WTC11 (cell line): ENCODE measurements at regions not wholly inside any gene's neighbourhood (a gene's known extent, or its start where the extent isn't known, plus 50 kb on each side); places are given as distances from the start of the nearest gene placed in this dataset.

Experiments
- ATAC-seq: fragments of 200-7000 bp; cut with Tn5 transposase; 2 replicates; pipeline ENCODE4 v1.10.0; 2021; ENCODE audit warnings: mild to moderate bottlenecking, moderate library complexity
- CTCF ChIA-PET: fragments of 300-600 bp; sonication (Branson Sonifier 250); formaldehyde crosslinking; loops from one replicate; lab custom pipeline; 2021; ENCODE audit warnings: antibody characterized with exemption; lab: Charles Lee
- POLR2A ChIA-PET: fragments of 350-600 bp; sonication (Branson Sonifier 250); formaldehyde crosslinking; loops from one replicate; lab custom pipeline; 2021; ENCODE audit warnings: antibody characterized with exemption; lab: Charles Lee
- DNase-seq: peaks from one replicate; pipeline ENCODE4 v3.0.0; 2021; ENCODE audit warnings: low spot score
- H3K27ac Mint-ChIP-seq: 2 replicates; pipeline ENCODE4 v1.8.0; 2021; ENCODE audit warnings: mixed read lengths
- H3K27me3 Mint-ChIP-seq: 2 replicates; pipeline ENCODE4 v1.8.0; 2021; ENCODE audit warnings: low read depth, mild to moderate bottlenecking, moderate library complexity, mixed read lengths
- H3K36me3 Mint-ChIP-seq: 2 replicates; pipeline ENCODE4 v1.8.0; 2021; ENCODE audit warnings: mixed read lengths
- H3K4me1 Mint-ChIP-seq: 2 replicates; pipeline ENCODE4 v1.8.0; 2022; ENCODE audit warnings: mixed read lengths
- H3K4me3 Mint-ChIP-seq: 2 replicates; pipeline ENCODE4 v1.8.0; 2021; ENCODE audit warnings: mild to moderate bottlenecking, moderate library complexity, mixed read lengths
- H3K9me3 Mint-ChIP-seq: 2 replicates; pipeline ENCODE4 v1.8.0; 2021; ENCODE audit warnings: mixed read lengths
- CREB1 ChIP-seq: sonication (generic); formaldehyde crosslinking; IDR thresholded peaks from 2 replicates; pipeline ENCODE4 v1.8.0; 2023; ENCODE audit warnings: mild to moderate bottlenecking, missing genetic modification reagents
- ETV6 ChIP-seq: sonication (generic); formaldehyde crosslinking; IDR thresholded peaks from 2 replicates; pipeline ENCODE4 v1.8.1; 2022; ENCODE audit warnings: mild to moderate bottlenecking, missing genetic modification reagents
- IRF2 ChIP-seq: sonication (generic); formaldehyde crosslinking; IDR thresholded peaks from 2 replicates; pipeline ENCODE4 v1.8.0; 2022; ENCODE audit warnings: low read depth, missing genetic modification reagents, borderline replicate concordance
- MXD4 ChIP-seq: fragments of 250-450 bp; sonication (Bioruptor Pico); IDR thresholded peaks from 2 replicates; pipeline ENCODE4 v1.8.0; 2021; ENCODE audit warnings: mild to moderate bottlenecking, moderate library complexity, borderline replicate concordance
- NR1H2 ChIP-seq: sonication (generic); formaldehyde crosslinking; IDR thresholded peaks from 2 replicates; pipeline ENCODE4 v1.9.0; 2021; ENCODE audit warnings: mild to moderate bottlenecking, moderate library complexity, missing genetic modification reagents
- RELA ChIP-seq: sonication (generic); formaldehyde crosslinking; IDR thresholded peaks from 2 replicates; pipeline ENCODE4 v1.8.1; 2022; ENCODE audit warnings: missing genetic modification reagents, mild to moderate bottlenecking, borderline replicate concordance
- TEAD4 ChIP-seq: sonication (generic); formaldehyde crosslinking; IDR thresholded peaks from 2 replicates; pipeline ENCODE4 v1.8.0; 2022; ENCODE audit warnings: mild to moderate bottlenecking, missing genetic modification reagents
- TF ChIP-seq, protein P1 (sequence below): sonication (generic); formaldehyde crosslinking; IDR thresholded peaks from 2 replicates; pipeline ENCODE4 v1.8.0; 2023; ENCODE audit warnings: missing genetic modification reagents, mild to moderate bottlenecking, borderline replicate concordance
- TF ChIP-seq, protein P2 (sequence below): sonication (generic); formaldehyde crosslinking; IDR thresholded peaks from 2 replicates; pipeline ENCODE4 v1.8.1; 2023; ENCODE audit warnings: mild to moderate bottlenecking, missing genetic modification reagents, moderate library complexity
- TF ChIP-seq, protein P3 (sequence below): sonication (generic); formaldehyde crosslinking; IDR thresholded peaks from 2 replicates; pipeline ENCODE4 v1.8.0; 2023; ENCODE audit warnings: mild to moderate bottlenecking, missing genetic modification reagents
- TF ChIP-seq, protein P4 (sequence below): sonication (generic); formaldehyde crosslinking; IDR thresholded peaks from 2 replicates; pipeline ENCODE4 v1.8.1; 2022; ENCODE audit warnings: mild to moderate bottlenecking, missing genetic modification reagents, moderate library complexity, borderline replicate concordance
- TF ChIP-seq, protein P5 (sequence below): sonication (generic); formaldehyde crosslinking; IDR thresholded peaks from 2 replicates; pipeline ENCODE4 v1.8.1; 2023; ENCODE audit warnings: mild to moderate bottlenecking, missing genetic modification reagents, borderline replicate concordance
- TF ChIP-seq, protein P6 (sequence below): sonication (generic); formaldehyde crosslinking; IDR thresholded peaks from 2 replicates; pipeline ENCODE4 v1.8.1; 2023; ENCODE audit warnings: mild to moderate bottlenecking, missing genetic modification reagents, moderate library complexity
- TF ChIP-seq, protein P7 (sequence below): fragments of 250-450 bp; sonication (Bioruptor Pico); IDR thresholded peaks from 2 replicates; pipeline ENCODE4 v1.9.0; 2021; ENCODE audit warnings: mild to moderate bottlenecking
- TF ChIP-seq, protein P8 (sequence below): sonication (generic); formaldehyde crosslinking; IDR thresholded peaks from 2 replicates; pipeline ENCODE4 v1.8.1; 2023; ENCODE audit warnings: mild to moderate bottlenecking, missing genetic modification reagents

DNA sequence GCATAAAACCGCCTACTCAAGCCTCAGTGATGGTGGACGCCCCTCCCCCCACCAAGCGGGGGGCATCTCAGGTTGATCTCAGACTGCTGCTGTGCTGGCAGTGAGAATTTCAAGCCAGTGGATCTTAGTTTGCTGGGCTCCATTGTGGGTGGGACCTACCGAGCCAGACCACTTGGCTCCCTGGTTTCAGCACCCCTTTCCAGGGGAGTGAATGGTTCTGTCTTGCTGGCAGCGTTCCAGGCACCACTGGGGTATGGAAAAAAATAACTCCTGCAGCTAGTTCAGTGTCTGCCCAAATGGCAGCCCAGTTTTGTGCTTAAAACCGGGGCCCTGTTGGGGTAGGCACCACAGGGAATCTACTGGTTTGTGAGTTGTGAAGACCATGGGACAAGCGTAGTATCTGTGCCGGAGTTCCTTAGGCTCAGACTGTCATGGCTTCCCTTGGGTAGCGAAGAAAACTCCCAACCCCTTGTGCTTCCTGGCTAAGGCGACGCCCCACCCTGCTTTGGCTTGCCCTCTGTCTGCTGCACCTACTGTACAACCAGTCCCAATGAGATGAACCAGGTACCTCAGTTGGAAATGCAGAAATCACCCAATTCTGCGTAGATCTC lies 1334.5 kb upstream of the ADGRB3 start (continued):
- TF ChIP-seq, protein P1, sequence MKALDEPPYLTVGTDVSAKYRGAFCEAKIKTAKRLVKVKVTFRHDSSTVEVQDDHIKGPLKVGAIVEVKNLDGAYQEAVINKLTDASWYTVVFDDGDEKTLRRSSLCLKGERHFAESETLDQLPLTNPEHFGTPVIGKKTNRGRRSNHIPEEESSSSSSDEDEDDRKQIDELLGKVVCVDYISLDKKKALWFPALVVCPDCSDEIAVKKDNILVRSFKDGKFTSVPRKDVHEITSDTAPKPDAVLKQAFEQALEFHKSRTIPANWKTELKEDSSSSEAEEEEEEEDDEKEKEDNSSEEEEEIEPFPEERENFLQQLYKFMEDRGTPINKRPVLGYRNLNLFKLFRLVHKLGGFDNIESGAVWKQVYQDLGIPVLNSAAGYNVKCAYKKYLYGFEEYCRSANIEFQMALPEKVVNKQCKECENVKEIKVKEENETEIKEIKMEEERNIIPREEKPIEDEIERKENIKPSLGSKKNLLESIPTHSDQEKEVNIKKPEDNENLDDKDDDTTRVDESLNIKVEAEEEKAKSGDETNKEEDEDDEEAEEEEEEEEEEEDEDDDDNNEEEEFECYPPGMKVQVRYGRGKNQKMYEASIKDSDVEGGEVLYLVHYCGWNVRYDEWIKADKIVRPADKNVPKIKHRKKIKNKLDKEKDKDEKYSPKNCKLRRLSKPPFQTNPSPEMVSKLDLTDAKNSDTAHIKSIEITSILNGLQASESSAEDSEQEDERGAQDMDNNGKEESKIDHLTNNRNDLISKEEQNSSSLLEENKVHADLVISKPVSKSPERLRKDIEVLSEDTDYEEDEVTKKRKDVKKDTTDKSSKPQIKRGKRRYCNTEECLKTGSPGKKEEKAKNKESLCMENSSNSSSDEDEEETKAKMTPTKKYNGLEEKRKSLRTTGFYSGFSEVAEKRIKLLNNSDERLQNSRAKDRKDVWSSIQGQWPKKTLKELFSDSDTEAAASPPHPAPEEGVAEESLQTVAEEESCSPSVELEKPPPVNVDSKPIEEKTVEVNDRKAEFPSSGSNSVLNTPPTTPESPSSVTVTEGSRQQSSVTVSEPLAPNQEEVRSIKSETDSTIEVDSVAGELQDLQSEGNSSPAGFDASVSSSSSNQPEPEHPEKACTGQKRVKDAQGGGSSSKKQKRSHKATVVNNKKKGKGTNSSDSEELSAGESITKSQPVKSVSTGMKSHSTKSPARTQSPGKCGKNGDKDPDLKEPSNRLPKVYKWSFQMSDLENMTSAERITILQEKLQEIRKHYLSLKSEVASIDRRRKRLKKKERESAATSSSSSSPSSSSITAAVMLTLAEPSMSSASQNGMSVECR: no peak
- no peak for TF ChIP-seq RELA (CRISPR knock-in tag)

DNA sequence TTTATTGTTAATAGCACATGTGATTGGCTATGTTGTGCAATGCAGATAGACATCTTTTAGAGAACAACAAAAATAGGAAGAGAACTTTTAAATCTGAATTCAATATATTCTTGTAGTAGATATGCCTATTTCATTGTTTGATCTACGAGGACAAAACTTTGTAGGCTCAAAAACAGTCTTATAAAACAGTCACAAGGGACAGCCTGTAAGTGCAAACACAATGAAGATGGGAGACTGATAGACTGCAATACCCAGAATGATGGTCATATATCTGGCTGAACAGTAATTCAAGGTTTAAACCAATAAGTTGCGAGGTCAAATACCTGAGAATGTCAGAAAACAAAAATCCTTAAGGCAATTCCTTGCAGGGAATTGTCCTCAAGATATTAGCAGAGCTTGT lies 1342.9 kb upstream of the ADGRB3 start:
- ATAC-seq (no peak), DNase-seq (no peak)
- peaks cover 45% of the 10 kb centered on the region for H3K9me3 Mint-ChIP-seq
- H3K4me3 Mint-ChIP-seq: no peak overlapping the region
- no peaks in the 10 kb centered on the region for H3K27me3 Mint-ChIP-seq
- peaks cover 8% of the 10 kb centered on the region; the same call in 1 of the 2 replicates for H3K36me3 Mint-ChIP-seq
- no peaks in the 10 kb centered on the region for H3K4me1 Mint-ChIP-seq
- ChIA-PET POLR2A (no interaction called here), CTCF (no interaction called here)
- no peak overlapping the region for H3K27ac Mint-ChIP-seq
- TF ChIP-seq, protein P2, sequence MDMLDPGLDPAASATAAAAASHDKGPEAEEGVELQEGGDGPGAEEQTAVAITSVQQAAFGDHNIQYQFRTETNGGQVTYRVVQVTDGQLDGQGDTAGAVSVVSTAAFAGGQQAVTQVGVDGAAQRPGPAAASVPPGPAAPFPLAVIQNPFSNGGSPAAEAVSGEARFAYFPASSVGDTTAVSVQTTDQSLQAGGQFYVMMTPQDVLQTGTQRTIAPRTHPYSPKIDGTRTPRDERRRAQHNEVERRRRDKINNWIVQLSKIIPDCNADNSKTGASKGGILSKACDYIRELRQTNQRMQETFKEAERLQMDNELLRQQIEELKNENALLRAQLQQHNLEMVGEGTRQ (CRISPR knock-in tag): no peak

DNA sequence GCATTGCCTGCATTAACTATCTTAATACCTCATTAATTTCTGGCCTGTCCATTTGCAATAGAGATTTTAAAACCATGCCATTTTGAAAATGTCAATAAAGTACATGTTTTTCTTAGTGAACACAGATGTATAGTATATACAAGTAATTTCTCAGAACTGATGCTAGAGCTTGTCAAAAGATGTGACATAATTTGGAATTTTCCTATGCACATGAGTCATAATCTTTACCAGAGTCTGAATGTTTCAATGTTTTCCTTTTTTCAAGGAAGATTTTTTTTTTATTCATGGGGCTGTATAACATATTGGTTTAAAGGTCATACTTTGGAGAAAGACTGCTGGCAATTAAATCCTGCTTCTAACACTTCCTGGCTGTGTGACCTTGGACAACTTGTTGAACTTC lies 1347.5 kb upstream of the ADGRB3 start:
- Mint-ChIP-seq H3K27me3 (no peaks in the 10 kb centered on the region), H3K4me3 (no peak overlapping the region), H3K36me3 (peaks cover 8% of the 10 kb centered on the region; the same call in 1 of the 2 replicates), H3K9me3 (peaks cover 37% of the 10 kb centered on the region), H3K4me1 (no peaks in the 10 kb centered on the region), H3K27ac (no peak overlapping the region)
- no peak for ATAC-seq
- ChIA-PET POLR2A (no interaction called here), CTCF (no interaction called here)
- no peak for DNase-seq
- TF ChIP-seq, protein P3, sequence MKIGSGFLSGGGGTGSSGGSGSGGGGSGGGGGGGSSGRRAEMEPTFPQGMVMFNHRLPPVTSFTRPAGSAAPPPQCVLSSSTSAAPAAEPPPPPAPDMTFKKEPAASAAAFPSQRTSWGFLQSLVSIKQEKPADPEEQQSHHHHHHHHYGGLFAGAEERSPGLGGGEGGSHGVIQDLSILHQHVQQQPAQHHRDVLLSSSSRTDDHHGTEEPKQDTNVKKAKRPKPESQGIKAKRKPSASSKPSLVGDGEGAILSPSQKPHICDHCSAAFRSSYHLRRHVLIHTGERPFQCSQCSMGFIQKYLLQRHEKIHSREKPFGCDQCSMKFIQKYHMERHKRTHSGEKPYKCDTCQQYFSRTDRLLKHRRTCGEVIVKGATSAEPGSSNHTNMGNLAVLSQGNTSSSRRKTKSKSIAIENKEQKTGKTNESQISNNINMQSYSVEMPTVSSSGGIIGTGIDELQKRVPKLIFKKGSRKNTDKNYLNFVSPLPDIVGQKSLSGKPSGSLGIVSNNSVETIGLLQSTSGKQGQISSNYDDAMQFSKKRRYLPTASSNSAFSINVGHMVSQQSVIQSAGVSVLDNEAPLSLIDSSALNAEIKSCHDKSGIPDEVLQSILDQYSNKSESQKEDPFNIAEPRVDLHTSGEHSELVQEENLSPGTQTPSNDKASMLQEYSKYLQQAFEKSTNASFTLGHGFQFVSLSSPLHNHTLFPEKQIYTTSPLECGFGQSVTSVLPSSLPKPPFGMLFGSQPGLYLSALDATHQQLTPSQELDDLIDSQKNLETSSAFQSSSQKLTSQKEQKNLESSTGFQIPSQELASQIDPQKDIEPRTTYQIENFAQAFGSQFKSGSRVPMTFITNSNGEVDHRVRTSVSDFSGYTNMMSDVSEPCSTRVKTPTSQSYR (CRISPR knock-in tag): no peak
- TF ChIP-seq, protein P4, sequence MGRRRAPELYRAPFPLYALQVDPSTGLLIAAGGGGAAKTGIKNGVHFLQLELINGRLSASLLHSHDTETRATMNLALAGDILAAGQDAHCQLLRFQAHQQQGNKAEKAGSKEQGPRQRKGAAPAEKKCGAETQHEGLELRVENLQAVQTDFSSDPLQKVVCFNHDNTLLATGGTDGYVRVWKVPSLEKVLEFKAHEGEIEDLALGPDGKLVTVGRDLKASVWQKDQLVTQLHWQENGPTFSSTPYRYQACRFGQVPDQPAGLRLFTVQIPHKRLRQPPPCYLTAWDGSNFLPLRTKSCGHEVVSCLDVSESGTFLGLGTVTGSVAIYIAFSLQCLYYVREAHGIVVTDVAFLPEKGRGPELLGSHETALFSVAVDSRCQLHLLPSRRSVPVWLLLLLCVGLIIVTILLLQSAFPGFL (CRISPR knock-in tag): no peak
- TF ChIP-seq, protein P5, sequence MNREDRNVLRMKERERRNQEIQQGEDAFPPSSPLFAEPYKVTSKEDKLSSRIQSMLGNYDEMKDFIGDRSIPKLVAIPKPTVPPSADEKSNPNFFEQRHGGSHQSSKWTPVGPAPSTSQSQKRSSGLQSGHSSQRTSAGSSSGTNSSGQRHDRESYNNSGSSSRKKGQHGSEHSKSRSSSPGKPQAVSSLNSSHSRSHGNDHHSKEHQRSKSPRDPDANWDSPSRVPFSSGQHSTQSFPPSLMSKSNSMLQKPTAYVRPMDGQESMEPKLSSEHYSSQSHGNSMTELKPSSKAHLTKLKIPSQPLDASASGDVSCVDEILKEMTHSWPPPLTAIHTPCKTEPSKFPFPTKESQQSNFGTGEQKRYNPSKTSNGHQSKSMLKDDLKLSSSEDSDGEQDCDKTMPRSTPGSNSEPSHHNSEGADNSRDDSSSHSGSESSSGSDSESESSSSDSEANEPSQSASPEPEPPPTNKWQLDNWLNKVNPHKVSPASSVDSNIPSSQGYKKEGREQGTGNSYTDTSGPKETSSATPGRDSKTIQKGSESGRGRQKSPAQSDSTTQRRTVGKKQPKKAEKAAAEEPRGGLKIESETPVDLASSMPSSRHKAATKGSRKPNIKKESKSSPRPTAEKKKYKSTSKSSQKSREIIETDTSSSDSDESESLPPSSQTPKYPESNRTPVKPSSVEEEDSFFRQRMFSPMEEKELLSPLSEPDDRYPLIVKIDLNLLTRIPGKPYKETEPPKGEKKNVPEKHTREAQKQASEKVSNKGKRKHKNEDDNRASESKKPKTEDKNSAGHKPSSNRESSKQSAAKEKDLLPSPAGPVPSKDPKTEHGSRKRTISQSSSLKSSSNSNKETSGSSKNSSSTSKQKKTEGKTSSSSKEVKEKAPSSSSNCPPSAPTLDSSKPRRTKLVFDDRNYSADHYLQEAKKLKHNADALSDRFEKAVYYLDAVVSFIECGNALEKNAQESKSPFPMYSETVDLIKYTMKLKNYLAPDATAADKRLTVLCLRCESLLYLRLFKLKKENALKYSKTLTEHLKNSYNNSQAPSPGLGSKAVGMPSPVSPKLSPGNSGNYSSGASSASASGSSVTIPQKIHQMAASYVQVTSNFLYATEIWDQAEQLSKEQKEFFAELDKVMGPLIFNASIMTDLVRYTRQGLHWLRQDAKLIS (CRISPR knock-in tag): no peak
- no peak for TF ChIP-seq ETV6 (CRISPR knock-in tag)
- TF ChIP-seq IRF2 (CRISPR knock-in tag): no peak
- TF ChIP-seq, protein P6, sequence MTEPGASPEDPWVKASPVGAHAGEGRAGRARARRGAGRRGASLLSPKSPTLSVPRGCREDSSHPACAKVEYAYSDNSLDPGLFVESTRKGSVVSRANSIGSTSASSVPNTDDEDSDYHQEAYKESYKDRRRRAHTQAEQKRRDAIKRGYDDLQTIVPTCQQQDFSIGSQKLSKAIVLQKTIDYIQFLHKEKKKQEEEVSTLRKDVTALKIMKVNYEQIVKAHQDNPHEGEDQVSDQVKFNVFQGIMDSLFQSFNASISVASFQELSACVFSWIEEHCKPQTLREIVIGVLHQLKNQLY (CRISPR knock-in tag): no peak
- TF ChIP-seq TEAD4 (CRISPR knock-in tag): no peak
- no peak for TF ChIP-seq MXD4 (CRISPR knock-in tag)
- TF ChIP-seq, protein P7, sequence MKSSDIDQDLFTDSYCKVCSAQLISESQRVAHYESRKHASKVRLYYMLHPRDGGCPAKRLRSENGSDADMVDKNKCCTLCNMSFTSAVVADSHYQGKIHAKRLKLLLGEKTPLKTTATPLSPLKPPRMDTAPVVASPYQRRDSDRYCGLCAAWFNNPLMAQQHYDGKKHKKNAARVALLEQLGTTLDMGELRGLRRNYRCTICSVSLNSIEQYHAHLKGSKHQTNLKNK (CRISPR knock-in tag): no peak
- TF ChIP-seq NR1H2 (CRISPR knock-in tag): no peak
- TF ChIP-seq, protein P8, sequence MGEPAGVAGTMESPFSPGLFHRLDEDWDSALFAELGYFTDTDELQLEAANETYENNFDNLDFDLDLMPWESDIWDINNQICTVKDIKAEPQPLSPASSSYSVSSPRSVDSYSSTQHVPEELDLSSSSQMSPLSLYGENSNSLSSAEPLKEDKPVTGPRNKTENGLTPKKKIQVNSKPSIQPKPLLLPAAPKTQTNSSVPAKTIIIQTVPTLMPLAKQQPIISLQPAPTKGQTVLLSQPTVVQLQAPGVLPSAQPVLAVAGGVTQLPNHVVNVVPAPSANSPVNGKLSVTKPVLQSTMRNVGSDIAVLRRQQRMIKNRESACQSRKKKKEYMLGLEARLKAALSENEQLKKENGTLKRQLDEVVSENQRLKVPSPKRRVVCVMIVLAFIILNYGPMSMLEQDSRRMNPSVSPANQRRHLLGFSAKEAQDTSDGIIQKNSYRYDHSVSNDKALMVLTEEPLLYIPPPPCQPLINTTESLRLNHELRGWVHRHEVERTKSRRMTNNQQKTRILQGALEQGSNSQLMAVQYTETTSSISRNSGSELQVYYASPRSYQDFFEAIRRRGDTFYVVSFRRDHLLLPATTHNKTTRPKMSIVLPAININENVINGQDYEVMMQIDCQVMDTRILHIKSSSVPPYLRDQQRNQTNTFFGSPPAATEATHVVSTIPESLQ: no peak
- no peak for TF ChIP-seq CREB1 (CRISPR knock-in tag)
